ENCODE measurements at regions not wholly inside any gene's neighbourhood (a gene's known extent, or its start where the extent isn't known, plus 50 kb on each side); places are given as distances from the start of the nearest gene placed in this dataset.

DNA sequence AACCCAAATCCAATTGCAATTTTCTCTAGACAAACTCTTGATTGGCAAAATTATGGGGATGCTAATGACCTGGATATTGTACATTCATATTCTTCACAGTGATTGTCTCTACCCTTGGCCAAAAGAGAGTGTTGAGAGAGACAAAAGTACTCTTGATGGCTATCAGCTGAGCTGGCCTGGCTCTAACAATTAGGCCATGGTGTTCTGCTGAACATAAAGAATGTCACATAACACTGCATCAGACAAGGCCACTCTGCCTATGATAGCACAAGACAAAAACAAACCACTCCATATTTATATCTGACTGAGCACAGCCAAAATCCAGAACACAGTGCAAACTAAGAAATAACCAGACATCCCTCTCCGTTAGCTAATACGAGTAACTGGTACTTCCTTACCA, 101.7 kb downstream of the ADAMTS1 start:
- TF ChIP-seq, protein P1, sequence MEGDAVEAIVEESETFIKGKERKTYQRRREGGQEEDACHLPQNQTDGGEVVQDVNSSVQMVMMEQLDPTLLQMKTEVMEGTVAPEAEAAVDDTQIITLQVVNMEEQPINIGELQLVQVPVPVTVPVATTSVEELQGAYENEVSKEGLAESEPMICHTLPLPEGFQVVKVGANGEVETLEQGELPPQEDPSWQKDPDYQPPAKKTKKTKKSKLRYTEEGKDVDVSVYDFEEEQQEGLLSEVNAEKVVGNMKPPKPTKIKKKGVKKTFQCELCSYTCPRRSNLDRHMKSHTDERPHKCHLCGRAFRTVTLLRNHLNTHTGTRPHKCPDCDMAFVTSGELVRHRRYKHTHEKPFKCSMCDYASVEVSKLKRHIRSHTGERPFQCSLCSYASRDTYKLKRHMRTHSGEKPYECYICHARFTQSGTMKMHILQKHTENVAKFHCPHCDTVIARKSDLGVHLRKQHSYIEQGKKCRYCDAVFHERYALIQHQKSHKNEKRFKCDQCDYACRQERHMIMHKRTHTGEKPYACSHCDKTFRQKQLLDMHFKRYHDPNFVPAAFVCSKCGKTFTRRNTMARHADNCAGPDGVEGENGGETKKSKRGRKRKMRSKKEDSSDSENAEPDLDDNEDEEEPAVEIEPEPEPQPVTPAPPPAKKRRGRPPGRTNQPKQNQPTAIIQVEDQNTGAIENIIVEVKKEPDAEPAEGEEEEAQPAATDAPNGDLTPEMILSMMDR (IDR thresholded peaks at IDR 0.05; ENCODE audit: insufficient read depth, low read length), result no peak
- TF ChIP-seq, protein P2, sequence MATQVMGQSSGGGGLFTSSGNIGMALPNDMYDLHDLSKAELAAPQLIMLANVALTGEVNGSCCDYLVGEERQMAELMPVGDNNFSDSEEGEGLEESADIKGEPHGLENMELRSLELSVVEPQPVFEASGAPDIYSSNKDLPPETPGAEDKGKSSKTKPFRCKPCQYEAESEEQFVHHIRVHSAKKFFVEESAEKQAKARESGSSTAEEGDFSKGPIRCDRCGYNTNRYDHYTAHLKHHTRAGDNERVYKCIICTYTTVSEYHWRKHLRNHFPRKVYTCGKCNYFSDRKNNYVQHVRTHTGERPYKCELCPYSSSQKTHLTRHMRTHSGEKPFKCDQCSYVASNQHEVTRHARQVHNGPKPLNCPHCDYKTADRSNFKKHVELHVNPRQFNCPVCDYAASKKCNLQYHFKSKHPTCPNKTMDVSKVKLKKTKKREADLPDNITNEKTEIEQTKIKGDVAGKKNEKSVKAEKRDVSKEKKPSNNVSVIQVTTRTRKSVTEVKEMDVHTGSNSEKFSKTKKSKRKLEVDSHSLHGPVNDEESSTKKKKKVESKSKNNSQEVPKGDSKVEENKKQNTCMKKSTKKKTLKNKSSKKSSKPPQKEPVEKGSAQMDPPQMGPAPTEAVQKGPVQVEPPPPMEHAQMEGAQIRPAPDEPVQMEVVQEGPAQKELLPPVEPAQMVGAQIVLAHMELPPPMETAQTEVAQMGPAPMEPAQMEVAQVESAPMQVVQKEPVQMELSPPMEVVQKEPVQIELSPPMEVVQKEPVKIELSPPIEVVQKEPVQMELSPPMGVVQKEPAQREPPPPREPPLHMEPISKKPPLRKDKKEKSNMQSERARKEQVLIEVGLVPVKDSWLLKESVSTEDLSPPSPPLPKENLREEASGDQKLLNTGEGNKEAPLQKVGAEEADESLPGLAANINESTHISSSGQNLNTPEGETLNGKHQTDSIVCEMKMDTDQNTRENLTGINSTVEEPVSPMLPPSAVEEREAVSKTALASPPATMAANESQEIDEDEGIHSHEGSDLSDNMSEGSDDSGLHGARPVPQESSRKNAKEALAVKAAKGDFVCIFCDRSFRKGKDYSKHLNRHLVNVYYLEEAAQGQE (IDR thresholded peaks at IDR 0.05; ENCODE audit: insufficient replicate concordance, low read depth), result no peak
